Liver (tissue), 8 donors: ENCODE measurements at regions not wholly inside any gene's neighbourhood (a gene's known extent, or its start where the extent isn't known, plus 50 kb on each side); places are given as distances from the start of the nearest gene placed in this dataset.

Experiments
- DNase-seq: peaks from one replicate; pipeline ENCODE4 v3.0.0-alpha.2; 2017; ENCODE audit warnings: low spot score
- H3K27ac ChIP-seq, 2 donors: one replicate each; pipeline ENCODE4 v1.7.0; 2013; ENCODE audit warnings: inconsistent platforms in 2 of 2, low read length in 2 of 2, control low read depth in 1 of 2, low read depth in 1 of 2, mild to moderate bottlenecking in 1 of 2
- H3K27me3 ChIP-seq, 4 donors: one replicate each; pipeline versions ENCODE4 v1.6.1 to v1.7.0; 2013; ENCODE audit warnings: low read length in 3 of 4, inconsistent platforms in 1 of 4, mild to moderate bottlenecking in 1 of 4, moderate library complexity in 1 of 4; ENCODE audit not compliant: control insufficient read depth in 4 of 4, insufficient read depth in 4 of 4
- H3K36me3 ChIP-seq, 4 donors: one replicate each; pipeline versions ENCODE4 v1.6.1 to v1.7.0; 2013; ENCODE audit warnings: low read length in 3 of 4, mild to moderate bottlenecking in 3 of 4, low read depth in 1 of 4, moderate library complexity in 1 of 4; ENCODE audit not compliant: control insufficient read depth in 4 of 4, insufficient read depth in 3 of 4
- H3K4me1 ChIP-seq, 4 donors: one replicate each; pipeline versions ENCODE4 v1.6.1 to v1.7.0; 2013; ENCODE audit warnings: low read length in 3 of 4, mild to moderate bottlenecking in 3 of 4, moderate library complexity in 1 of 4; ENCODE audit not compliant: control insufficient read depth in 4 of 4, insufficient read depth in 4 of 4
- H3K4me3 ChIP-seq, 3 donors: one replicate each; pipeline versions ENCODE4 v1.6.1 to v1.7.0; 2013; ENCODE audit warnings: low read length in 3 of 3, control low read depth in 1 of 3, low read depth in 1 of 3, mild to moderate bottlenecking in 1 of 3
- H3K9ac ChIP-seq, 2 donors: one replicate each; pipeline ENCODE4 v1.7.0; 2013; ENCODE audit warnings: low read length in 2 of 2, mild to moderate bottlenecking in 2 of 2, moderate library complexity in 2 of 2, control low read depth in 1 of 2, low read depth in 1 of 2
- H3K9me3 ChIP-seq, 4 donors: one replicate each; pipeline versions ENCODE4 v1.6.1 to v1.7.0; 2013; ENCODE audit warnings: low read length in 3 of 4; ENCODE audit not compliant: control insufficient read depth in 4 of 4
- ATF3 ChIP-seq: IDR thresholded peaks from 2 replicates; pipeline ENCODE4 v1.6.1; 2016; ENCODE audit warnings: antibody characterized with exemption
- CTCF ChIP-seq: fragments of 150-350 bp; IDR thresholded peaks from 2 replicates; pipeline ENCODE4 v1.5.1; 2017; ENCODE audit warnings: improper control_type of control experiment, low read depth, low read length; ENCODE audit not compliant: missing input control
- EGR1 ChIP-seq, 2 donors: IDR thresholded peaks; 2 replicates each; pipeline ENCODE4 v1.6.1; 2016 to 2018; ENCODE audit warnings: antibody characterized with exemption in 2 of 2, low read depth in 2 of 2
- FOXA1 ChIP-seq: IDR thresholded peaks from 2 replicates; pipeline ENCODE4 v1.6.1; 2016; ENCODE audit warnings: antibody characterized with exemption
- FOXA2 ChIP-seq: IDR thresholded peaks from 2 replicates; pipeline ENCODE4 v1.6.1; 2016; ENCODE audit warnings: antibody characterized with exemption
- GABPA ChIP-seq, 2 donors: IDR thresholded peaks in 1 of 2; conservative IDR thresholded peaks in 1 of 2; 2 replicates each; pipeline ENCODE4 v1.6.1; 2016; ENCODE audit warnings: antibody characterized with exemption in 2 of 2, mild to moderate bottlenecking in 1 of 2, moderate library complexity in 1 of 2
- HNF4A ChIP-seq, 2 donors: conservative IDR thresholded peaks; 2 replicates each; pipeline ENCODE4 v1.6.1; 2016; ENCODE audit warnings: antibody characterized with exemption in 2 of 2, mild to moderate bottlenecking in 2 of 2
- HNF4G ChIP-seq: IDR thresholded peaks from 2 replicates; pipeline ENCODE4 v1.6.1; 2016; ENCODE audit warnings: antibody characterized with exemption
- JUND ChIP-seq, 2 donors: IDR thresholded peaks; 2 replicates each; pipeline ENCODE4 v1.6.1; 2016; ENCODE audit warnings: antibody characterized with exemption in 2 of 2
- MAX ChIP-seq: IDR thresholded peaks from 2 replicates; pipeline ENCODE4 v1.6.1; 2016; ENCODE audit warnings: antibody characterized with exemption
- NR2F2 ChIP-seq: IDR thresholded peaks from 2 replicates; pipeline ENCODE4 v1.6.1; 2016; ENCODE audit warnings: antibody characterized with exemption
- RAD21 ChIP-seq, 2 donors: IDR thresholded peaks; 2 replicates each; pipeline ENCODE4 v1.6.1; 2016; ENCODE audit warnings: antibody characterized with exemption in 2 of 2, mild to moderate bottlenecking in 2 of 2
- REST ChIP-seq: IDR thresholded peaks from 2 replicates; pipeline ENCODE4 v1.6.1; 2016; ENCODE audit warnings: antibody characterized with exemption, mild to moderate bottlenecking
- RXRA ChIP-seq, 2 donors: IDR thresholded peaks; 2 replicates each; pipeline ENCODE4 v1.6.1; 2017 to 2018; ENCODE audit warnings: antibody characterized with exemption in 2 of 2, mild to moderate bottlenecking in 1 of 2
- SP1 ChIP-seq: IDR thresholded peaks from 2 replicates; pipeline ENCODE4 v1.6.1; 2018; ENCODE audit warnings: antibody characterized with exemption, mild to moderate bottlenecking
- TAF1 ChIP-seq: conservative IDR thresholded peaks from 2 replicates; pipeline ENCODE4 v1.6.1; 2016; ENCODE audit warnings: antibody characterized with exemption, mild to moderate bottlenecking
- YY1 ChIP-seq: IDR thresholded peaks from 2 replicates; pipeline ENCODE4 v1.6.1; 2016; ENCODE audit warnings: antibody characterized with exemption, mild to moderate bottlenecking
- ZBTB33 ChIP-seq: IDR thresholded peaks from 2 replicates; pipeline ENCODE4 v1.6.1; 2016; ENCODE audit warnings: antibody characterized with exemption
- WGBS: extraction: QIAGEN DNeasy Blood & Tissue Kit; methylation state at CpG from one replicate; pipeline ENCODE4 v1.1.7; 2013; 5-methylcytosine and 5-hydroxymethylcytosine counted together
- donor health status: healthy.
- donor health status: healthy.
- donor health status: healthy.
- donor health status: healthy.
- donor health status: healthy.

- TF ChIP-seq RXRA (IDR thresholded peaks at IDR 0.05) (no peak), MAX (no peak), NR2F2 (no peak), HNF4A (conservative IDR thresholded peaks at IDR 0.05) (no peak)
These were observed 260.5 kb downstream of the CASP12 start (continued) for GRCh38 chr11:104637662-104638170.

- H3K36me3 ChIP-seq = no peaks in the 10 kb centered on the region
- TF ChIP-seq GABPA (IDR thresholded peaks at IDR 0.05 in 1 of 2, conservative IDR thresholded peaks at IDR 0.05 in 1 of 2) (no peak), NR2F2 (no peak), HNF4G (no peak), RAD21 (IDR thresholded peaks at IDR 0.05) (no peak), MAX (no peak), FOXA1 (no peak), RXRA (IDR thresholded peaks at IDR 0.05) (no peak), FOXA2 (no peak), ZBTB33 (no peak)
- WGBS = 73% methylated on average over 1 of the region's 1 CpG
These were observed 265.0 kb downstream of the CASP12 start for GRCh38 chr11:104633226-104633625.

GRCh38 chr11:104630352-104630751 is 267.9 kb downstream of the CASP12 start:
- 77% methylated on average over 2 of the region's 2 CpGs for WGBS
- no peaks in the 10 kb centered on the region for H3K9me3 ChIP-seq
- no peak overlapping the region for H3K27ac ChIP-seq
- no peak overlapping the region for H3K4me3 ChIP-seq
- TF ChIP-seq FOXA1 (no peak), JUND (IDR thresholded peaks at IDR 0.05) (no peak), ZBTB33 (no peak), RXRA (IDR thresholded peaks at IDR 0.05) (no peak), YY1 (no peak), RAD21 (IDR thresholded peaks at IDR 0.05) (no peak), MAX (no peak), TAF1 (no peak), SP1 (no peak), HNF4A (conservative IDR thresholded peaks at IDR 0.05) (no peak), FOXA2 (no peak), NR2F2 (no peak), REST (no peak), EGR1 (IDR thresholded peaks at IDR 0.05; ENCODE audit: low read depth in 2 of 2) (no peak), CTCF (no peak), ATF3 (no peak), GABPA (IDR thresholded peaks at IDR 0.05 in 1 of 2, conservative IDR thresholded peaks at IDR 0.05 in 1 of 2) (no peak), HNF4G (no peak)
- DNase-seq = no peak
- no peaks in the 10 kb centered on the region for H3K4me1 ChIP-seq
- H3K36me3 ChIP-seq = no peaks in the 10 kb centered on the region
- H3K9ac ChIP-seq = no peak overlapping the region
- H3K27me3 ChIP-seq = no peaks in the 10 kb centered on the region

More at GRCh38 chr11:104633226-104633625, 265.0 kb downstream of the CASP12 start:
- H3K9ac ChIP-seq = no peak overlapping the region
- no peak overlapping the region for H3K27ac ChIP-seq
- no peaks in the 10 kb centered on the region for H3K4me1 ChIP-seq
- no peaks in the 10 kb centered on the region for H3K9me3 ChIP-seq
- no peaks in the 10 kb centered on the region for H3K27me3 ChIP-seq
- H3K4me3 ChIP-seq = no peak overlapping the region
- no peak for DNase-seq
